ENCODE measurements at regions not wholly inside any gene's neighbourhood (a gene's known extent, or its start where the extent isn't known, plus 50 kb on each side); places are given as distances from the start of the nearest gene placed in this dataset.

DNA sequence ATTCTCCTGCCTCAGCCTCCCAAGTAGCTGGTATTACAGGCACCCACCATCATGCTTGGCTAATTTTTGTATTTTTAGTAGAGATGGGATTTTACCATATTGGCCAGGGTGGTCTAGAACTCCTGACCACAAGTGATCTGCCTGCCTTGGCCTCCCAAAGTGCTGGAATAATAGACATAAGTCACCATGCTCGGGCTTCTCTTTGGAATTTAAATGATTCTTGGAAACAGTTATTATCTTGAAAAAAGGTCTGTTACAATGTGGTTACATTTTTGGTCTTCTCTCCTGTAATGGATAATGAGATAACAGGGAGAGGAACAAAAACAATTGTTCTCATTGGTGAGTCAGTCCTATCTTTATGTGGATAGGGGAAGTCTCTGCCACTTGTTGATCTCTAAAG is 59.8 kb upstream of the AADACL2 start (continued):
- TF ChIP-seq, protein P1, sequence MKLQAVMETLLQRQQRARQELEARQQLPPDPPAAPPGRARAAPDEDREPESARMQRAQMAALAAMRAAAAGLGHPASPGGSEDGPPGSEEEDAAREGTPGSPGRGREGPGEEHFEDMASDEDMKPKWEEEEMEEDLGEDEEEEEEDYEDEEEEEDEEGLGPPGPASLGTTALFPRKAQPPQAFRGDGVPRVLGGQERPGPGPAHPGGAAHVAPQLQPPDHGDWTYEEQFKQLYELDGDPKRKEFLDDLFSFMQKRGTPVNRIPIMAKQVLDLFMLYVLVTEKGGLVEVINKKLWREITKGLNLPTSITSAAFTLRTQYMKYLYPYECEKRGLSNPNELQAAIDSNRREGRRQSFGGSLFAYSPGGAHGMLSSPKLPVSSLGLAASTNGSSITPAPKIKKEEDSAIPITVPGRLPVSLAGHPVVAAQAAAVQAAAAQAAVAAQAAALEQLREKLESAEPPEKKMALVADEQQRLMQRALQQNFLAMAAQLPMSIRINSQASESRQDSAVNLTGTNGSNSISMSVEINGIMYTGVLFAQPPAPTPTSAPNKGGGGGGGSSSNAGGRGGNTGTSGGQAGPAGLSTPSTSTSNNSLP (IDR thresholded peaks at IDR 0.05; ENCODE audit: borderline replicate concordance, low read depth, low read length) = 0 out of 2 replicates have a peak, but pooled peaks have one; percentile 13
- TF ChIP-seq ZNF324 (CRISPR knock-in tag; IDR thresholded peaks at IDR 0.05) (no peak), FOXM1 (IDR thresholded peaks at IDR 0.05; ENCODE audit: low read depth) (peak; percentile 98), FOXM1 (CRISPR knock-in tag; IDR thresholded peaks at IDR 0.05; ENCODE audit: low read depth) (no peak), ESRRA (IDR thresholded peaks at IDR 0.05; ENCODE audit: borderline replicate concordance, low read depth) (peak; percentile 72; the same call in 1 of the 2 replicates), ZNF354B (CRISPR knock-in tag; IDR thresholded peaks at IDR 0.05) (no peak), ZNF589 (CRISPR knock-in tag; IDR thresholded peaks at IDR 0.05; ENCODE audit: low read depth) (no peak), ZNF274 (IDR thresholded peaks at IDR 0.05; ENCODE audit: borderline replicate concordance, low read depth, low read length) (no peak), L3MBTL2 (IDR thresholded peaks at IDR 0.05) (no peak), CCNT2 (IDR thresholded peaks at IDR 0.05; ENCODE audit: borderline replicate concordance, extremely low read depth, insufficient read length, low read depth, low read length) (peak; percentile 32), RNF2 (IDR thresholded peaks at IDR 0.05) (peak; percentile 33; the same call in 1 of the 2 replicates), SOX6 (IDR thresholded peaks at IDR 0.05) (peak; percentile 100), TCF3 (CRISPR knock-in tag; IDR thresholded peaks at IDR 0.05) (peak; percentile 83), ZNF224 (CRISPR knock-in tag; IDR thresholded peaks at IDR 0.05) (no peak), SMARCA4 (IDR thresholded peaks at IDR 0.05) (peak; percentile 96), ZBTB17 (CRISPR knock-in tag; IDR thresholded peaks at IDR 0.05) (peak; percentile 35; the same call in 1 of the 2 replicates), CC2D1A (IDR thresholded peaks at IDR 0.05) (peak; percentile 98), HDAC1 (IDR thresholded peaks at IDR 0.05) (peak in 1 of 2 experiments; percentile 69; a peak in 2 of 4 replicates), POLR2AphosphoS5 (IDR thresholded peaks at IDR 0.05; ENCODE audit: control insufficient read depth, insufficient read depth, low read depth, low read length) (peak; percentile 45; the same call in 1 of the 2 replicates), ZEB2 (IDR thresholded peaks at IDR 0.05) (peak; percentile 56; the same call in 1 of the 2 replicates)
- TF ChIP-seq, protein P2, sequence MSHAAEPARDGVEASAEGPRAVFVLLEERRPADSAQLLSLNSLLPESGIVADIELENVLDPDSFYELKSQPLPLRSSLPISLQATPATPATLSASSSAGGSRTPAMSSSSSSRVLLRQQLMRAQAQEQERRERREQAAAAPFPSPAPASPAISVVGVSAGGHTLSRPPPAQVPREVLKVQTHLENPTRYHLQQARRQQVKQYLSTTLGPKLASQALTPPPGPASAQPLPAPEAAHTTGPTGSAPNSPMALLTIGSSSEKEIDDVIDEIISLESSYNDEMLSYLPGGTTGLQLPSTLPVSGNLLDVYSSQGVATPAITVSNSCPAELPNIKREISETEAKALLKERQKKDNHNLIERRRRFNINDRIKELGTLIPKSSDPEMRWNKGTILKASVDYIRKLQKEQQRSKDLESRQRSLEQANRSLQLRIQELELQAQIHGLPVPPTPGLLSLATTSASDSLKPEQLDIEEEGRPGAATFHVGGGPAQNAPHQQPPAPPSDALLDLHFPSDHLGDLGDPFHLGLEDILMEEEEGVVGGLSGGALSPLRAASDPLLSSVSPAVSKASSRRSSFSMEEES (CRISPR knock-in tag; IDR thresholded peaks at IDR 0.05) = no peak
- TF ChIP-seq, protein P3, sequence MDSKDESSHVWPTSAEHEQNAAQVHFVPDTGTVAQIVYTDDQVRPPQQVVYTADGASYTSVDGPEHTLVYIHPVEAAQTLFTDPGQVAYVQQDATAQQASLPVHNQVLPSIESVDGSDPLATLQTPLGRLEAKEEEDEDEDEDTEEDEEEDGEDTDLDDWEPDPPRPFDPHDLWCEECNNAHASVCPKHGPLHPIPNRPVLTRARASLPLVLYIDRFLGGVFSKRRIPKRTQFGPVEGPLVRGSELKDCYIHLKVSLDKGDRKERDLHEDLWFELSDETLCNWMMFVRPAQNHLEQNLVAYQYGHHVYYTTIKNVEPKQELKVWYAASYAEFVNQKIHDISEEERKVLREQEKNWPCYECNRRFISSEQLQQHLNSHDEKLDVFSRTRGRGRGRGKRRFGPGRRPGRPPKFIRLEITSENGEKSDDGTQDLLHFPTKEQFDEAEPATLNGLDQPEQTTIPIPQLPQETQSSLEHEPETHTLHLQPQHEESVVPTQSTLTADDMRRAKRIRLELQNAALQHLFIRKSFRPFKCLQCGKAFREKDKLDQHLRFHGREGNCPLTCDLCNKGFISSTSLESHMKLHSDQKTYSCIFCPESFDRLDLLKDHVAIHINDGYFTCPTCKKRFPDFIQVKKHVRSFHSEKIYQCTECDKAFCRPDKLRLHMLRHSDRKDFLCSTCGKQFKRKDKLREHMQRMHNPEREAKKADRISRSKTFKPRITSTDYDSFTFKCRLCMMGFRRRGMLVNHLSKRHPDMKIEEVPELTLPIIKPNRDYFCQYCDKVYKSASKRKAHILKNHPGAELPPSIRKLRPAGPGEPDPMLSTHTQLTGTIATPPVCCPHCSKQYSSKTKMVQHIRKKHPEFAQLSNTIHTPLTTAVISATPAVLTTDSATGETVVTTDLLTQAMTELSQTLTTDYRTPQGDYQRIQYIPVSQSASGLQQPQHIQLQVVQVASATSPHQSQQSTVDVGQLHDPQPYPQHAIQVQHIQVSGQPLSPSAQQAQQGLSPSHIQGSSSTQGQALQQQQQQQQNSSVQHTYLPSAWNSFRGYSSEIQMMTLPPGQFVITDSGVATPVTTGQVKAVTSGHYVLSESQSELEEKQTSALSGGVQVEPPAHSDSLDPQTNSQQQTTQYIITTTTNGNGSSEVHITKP (IDR thresholded peaks at IDR 0.05; ENCODE audit: partially characterized antibody) = no peak
- TF ChIP-seq, protein P4, sequence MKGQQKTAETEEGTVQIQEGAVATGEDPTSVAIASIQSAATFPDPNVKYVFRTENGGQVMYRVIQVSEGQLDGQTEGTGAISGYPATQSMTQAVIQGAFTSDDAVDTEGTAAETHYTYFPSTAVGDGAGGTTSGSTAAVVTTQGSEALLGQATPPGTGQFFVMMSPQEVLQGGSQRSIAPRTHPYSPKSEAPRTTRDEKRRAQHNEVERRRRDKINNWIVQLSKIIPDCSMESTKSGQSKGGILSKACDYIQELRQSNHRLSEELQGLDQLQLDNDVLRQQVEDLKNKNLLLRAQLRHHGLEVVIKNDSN (CRISPR knock-in tag; IDR thresholded peaks at IDR 0.05) = no peak
